ENCODE measurements at regions not wholly inside any gene's neighbourhood (a gene's known extent, or its start where the extent isn't known, plus 50 kb on each side); places are given as distances from the start of the nearest gene placed in this dataset.

- TF ChIP-seq POLR2A (IDR thresholded peaks at IDR 0.05) (no peak), CTCF (IDR thresholded peaks at IDR 0.05 in 8 of 11, conservative IDR thresholded peaks at IDR 0.05 in 3 of 11) (no peak), POLR2AphosphoS5 (IDR thresholded peaks at IDR 0.05) (no peak)
Observed at GRCh38 chr19:28520998-28521568, 691.9 kb downstream of the UQCRFS1 start.

All from spleen (tissue), 7 donors.